Fibroblast of skin of abdomen (primary cell): ENCODE measurements at regions not wholly inside any gene's neighbourhood (a gene's known extent, or its start where the extent isn't known, plus 50 kb on each side); places are given as distances from the start of the nearest gene placed in this dataset.
A peak's percentile ranks its signal among the peaks of the same experiment; 100 is the strongest.
"Not testable (repeated sequence)": the region's sequence is repeated elsewhere in the genome, so short reads cannot be mapped to it uniquely, and the experiment has no call there.

Experiments
- DNase-seq: peaks from one replicate; pipeline ENCODE4 v3.0.0-alpha.2; 2013

GRCh38 chr17:70947636-70948565, 778.6 kb downstream of the KCNJ2 start:
- no peak for DNase-seq

GRCh38 chr17:70953140-70953539, 783.8 kb downstream of the KCNJ2 start:
- not testable (repeated sequence) for DNase-seq

DNA sequence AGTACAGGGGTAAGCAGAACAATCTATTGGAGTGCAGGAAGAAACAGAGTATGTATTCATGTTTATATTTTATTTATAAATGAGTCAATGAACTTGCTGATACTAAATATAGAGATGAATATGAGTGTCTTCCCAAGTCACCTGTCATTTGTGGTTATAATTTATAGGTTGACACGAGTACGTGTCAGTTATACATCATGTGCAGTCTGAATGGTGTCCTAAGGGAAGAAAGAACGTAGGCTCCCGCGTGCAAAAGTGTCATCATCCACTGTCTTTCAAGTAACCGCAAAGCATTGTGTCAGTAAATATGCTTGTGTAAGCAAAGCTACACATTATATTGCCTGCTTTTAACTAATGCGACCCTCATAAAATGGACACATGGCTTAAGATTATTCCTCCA, 786.1 kb downstream of the KCNJ2 start:
- DNase-seq, result no peak

GRCh38 chr17:70956726-70957125, 787.4 kb downstream of the KCNJ2 start:
- peak; percentile 4 for DNase-seq

- DNase-seq, result no peak
Observed at GRCh38 chr17:70961341-70961740, 792.0 kb downstream of the KCNJ2 start.

- no peak for DNase-seq
Observed at GRCh38 chr17:70968302-70968701, 799.0 kb downstream of the KCNJ2 start.

DNA sequence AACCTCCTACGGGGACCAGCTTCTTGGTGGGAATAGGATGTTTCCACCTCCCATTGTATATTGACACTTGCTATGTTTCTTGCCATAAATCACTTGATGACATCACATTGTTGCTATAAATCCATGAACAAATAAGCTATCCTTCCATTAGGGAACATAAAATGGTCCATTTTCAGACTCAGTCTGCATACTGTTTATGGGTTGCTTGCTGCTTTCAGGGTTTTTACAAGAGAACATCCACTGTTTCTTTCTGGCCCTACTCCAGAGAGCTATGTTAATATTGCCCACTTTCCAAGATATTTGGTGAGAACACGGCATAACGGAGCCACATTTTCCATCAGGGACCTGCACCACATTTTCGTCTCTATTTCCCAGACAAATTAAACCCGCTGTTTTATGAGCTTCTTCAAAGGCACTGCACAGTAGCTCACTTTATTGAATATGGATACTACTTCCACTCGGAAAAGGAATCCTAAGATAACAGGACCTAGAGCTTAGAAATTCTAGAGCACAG, 800.2 kb downstream of the KCNJ2 start:
- no peak for DNase-seq

DNA sequence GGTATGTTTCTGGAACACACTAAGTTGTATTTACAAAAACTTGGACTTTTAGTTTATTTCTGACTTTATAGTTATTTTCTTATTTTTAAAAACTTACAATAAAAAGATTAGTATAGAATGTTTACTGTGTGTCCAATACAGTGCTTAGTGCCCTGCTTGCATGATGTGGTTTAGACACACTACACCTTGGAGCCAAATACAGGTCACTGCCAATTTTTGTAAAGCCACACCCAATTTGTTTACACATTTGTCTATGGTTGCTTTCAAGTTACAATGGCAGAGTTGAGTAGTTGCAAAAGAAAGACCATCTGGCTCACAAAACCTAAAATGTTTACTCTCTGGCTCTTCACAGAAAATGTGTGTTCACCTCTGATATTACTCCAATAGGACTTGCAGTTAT, 807.1 kb downstream of the KCNJ2 start:
- DNase-seq, result no peak

GRCh38 chr17:70984873-70985272, 815.5 kb downstream of the KCNJ2 start:
- no peak for DNase-seq

DNA sequence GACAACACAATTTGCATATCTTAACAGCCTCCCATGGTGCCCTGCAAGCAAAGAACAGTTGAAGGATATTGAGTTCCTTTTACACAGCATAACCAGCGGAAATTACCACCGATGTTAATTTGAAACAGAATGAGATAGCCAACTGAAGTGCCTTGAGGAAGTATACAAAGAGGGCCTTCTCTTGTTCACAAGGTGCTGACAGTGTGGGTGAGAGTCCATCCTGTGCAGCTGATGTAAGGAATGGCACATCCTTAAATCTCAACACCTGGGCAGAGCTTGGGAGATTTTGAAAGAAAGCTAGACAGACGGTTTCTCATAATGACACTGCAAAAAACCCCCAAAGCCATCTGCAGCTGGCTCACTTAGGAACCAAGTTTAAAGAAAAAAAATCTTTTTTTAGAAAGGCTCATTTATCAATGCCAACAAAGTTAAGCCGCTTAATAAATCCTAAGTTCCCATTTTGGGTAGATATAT, 818.6 kb downstream of the KCNJ2 start:
- no peak for DNase-seq

DNA sequence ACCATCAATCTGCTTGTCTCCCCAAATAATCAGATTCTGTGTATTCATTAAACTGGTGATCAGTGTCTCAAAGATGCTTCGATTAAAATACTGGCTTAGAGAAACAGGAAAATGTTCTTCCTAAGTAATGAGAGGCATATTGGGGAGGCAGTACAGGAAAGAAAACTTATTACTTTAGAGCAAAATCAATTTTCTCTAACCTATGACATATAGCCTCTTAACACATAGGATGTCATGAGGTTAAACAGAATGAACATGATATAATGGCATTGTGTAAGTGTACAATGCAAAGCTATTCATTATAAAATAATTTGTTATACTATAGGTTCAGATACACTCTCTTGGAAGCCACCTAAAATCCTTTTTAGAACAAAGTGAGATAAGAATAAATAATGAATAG, 819.3 kb downstream of the KCNJ2 start:
- no peak for DNase-seq

DNA sequence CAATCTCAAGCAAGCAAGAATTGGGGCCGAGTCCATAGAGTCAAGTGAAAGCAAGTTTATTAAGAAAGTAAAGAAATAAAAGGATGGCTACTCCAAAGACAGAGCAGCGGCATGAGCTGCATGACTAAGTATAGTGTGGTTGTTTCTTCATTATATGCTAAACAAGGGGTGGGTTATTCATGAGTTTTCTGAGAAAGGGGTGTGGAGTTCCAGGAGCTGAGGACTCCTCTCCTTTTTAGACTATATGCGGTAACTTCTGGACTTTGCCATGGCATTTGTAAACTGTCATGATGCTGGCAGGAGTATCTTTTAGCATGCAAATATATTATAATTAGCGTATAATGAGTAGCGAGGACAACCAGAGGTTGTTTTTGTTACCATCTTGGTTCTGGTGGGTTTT, 819.9 kb downstream of the KCNJ2 start:
- no peak for DNase-seq

DNA sequence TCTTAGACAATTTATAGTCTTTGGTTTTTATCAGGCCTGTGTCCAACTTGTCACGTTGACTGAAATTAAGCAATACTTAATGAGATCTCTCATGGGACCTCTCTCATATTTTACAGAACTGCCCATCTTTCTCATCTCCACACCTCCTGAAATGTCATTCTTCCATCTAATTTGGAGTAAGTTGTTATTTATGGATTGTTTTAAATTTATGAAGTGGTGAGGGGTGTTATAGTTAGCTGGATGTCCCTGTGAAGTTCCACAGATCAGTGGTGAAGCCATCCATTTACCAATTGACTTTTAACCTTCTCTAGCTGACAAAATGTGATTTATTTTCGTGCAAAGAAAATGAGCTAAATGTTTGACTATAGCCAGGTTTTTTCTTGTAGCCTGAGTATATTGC, 824.9 kb downstream of the KCNJ2 start:
- DNase-seq, result no peak

DNA sequence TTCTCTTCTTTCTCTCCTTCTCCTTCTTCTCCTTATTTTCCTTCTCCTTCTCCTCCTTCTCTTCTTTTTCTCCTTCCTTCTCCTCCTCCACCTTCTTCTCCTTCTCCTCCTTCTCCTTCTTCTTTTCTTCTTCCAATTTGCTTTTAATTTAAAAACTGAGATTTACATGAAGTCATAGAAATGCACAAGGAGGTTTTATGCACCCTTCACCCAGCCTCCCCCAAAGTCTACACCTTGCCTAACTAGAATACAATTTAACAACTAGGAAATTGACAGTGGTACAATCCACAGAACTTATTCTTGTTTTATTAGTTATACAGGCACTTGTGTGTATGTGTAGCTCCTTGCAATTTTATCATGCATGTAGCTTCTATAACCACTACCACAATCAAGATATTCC, 826.7 kb downstream of the KCNJ2 start:
- DNase-seq, result no peak

DNA sequence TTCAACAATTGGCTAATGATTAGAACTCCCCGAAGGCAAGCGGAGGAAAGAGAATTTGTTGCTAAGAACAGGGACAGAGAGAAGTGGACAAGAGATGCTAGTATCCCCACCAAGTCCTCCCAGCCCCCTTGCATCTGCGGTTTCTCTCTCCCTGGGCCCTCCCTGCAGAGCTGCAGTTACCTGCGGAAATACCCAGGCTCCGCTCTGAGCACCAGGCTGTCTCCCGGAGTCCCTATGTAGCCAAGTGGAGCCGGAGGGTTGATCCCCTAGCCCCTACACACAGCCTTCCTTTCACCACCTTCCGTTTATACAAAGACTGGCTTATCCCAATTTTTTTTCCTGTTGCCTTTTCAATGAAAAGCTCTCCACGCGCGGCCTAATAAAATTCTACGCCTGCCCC, 834.4 kb downstream of the KCNJ2 start:
- no peak for DNase-seq

DNA sequence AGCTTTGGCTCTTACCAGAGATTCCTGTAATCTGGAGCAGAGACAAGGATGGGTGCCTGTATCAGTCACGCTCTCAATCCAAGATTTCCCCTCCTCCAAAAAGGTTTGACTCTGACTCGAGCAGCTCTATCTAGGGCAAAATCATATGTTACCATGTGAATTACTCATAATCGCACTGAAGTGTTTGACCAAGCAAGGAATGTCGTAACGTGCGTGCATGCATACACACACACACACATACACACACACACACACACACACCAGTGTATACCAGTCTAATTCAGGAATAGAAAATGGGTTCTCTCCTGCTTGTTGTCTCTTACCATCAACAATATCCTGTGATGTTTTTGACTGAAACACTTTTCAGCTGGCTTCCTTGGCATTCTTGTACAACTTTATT, 835.1 kb downstream of the KCNJ2 start:
- DNase-seq, result no peak

DNA sequence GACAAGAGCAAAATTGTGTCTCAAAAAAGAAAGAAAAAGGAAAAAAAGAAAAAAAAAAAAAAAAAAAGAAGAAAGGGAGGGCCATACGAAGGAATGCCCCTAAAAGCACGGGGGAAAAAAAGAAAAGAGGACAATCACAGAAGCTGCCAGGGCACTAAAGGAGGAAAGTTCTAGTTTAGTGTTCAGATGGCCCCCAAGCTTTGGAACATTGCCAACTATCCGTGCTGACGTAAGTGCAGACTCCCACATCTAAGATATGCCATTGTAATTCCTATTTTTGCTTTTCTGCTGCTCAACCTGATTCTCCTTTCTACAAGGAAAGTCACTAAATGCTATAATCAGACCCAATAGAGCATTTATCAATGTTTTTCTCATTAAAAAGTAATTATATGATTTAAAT, 842.1 kb downstream of the KCNJ2 start:
- DNase-seq, result no peak

- no peak for DNase-seq
Observed at GRCh38 chr17:71019699-71020098, 850.4 kb downstream of the KCNJ2 start.

- DNase-seq, result no peak
Observed at GRCh38 chr17:71022758-71023157, 853.4 kb downstream of the KCNJ2 start.

DNA sequence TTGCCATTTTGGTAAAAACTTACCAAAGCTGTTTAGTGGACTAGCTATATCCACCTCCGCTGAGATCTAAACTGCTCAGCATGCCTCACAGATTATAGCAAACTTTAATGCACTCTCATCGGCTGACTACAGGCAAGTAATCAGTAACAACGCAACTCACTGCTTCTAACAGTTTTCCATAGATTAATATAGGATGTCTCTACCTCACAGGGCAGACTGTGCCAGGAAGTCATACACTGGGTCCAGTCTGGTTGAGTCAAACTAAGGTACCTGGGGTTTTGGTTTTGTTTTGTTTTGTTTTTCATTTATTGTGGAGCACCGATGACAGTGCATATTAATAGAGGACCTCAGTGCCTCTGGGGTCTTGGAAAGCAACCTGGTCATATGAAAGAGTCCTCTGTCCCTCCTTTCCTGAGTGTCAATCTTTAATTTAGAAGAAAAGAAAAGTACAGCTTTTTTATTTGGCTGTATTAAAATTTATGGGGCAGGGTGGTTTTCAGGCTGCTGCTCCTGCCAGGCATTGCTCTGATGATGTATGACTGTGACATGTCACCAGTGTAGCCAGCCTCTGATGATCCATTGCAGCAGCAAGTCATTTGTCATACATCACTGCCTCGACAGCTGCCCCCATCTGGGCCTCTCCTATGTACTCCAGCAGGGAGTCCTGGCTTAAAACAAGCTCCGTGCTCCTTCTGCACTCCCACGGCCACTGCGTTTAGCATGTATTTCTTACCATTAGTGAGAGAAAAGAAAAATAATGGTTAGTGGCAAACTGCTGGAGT, 854.1 kb downstream of the KCNJ2 start:
- peak; percentile 4 for DNase-seq

DNA sequence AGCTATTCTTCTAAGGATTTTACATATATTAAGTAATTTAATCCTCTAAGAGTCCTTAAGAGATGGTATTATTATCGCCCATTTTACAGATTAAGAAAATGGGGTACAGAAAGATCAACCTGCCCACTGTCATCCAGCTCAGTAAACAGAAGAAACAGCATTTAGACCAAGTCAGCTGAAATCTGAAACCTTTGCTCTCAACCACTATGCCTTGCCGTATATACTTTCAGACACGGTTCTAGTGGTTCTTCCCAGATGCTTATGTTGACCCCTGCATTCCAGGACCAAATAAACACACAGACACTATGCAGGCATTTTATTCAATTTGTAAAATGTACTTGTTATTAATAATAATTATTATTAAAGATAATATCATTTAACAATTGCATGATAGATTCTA, 854.8 kb downstream of the KCNJ2 start:
- no peak for DNase-seq

GRCh38 chr17:71024969-71025368, 855.6 kb downstream of the KCNJ2 start:
- DNase-seq, result no peak

- DNase-seq, result no peak
Observed at GRCh38 chr17:71029246-71029645, 859.9 kb downstream of the KCNJ2 start.

GRCh38 chr17:71031286-71031685, 862.0 kb downstream of the KCNJ2 start:
- DNase-seq, result not testable (repeated sequence)
